ENCODE measurements at regions not wholly inside any gene's neighbourhood (a gene's known extent, or its start where the extent isn't known, plus 50 kb on each side); places are given as distances from the start of the nearest gene placed in this dataset.

GRCh38 chr6:33874136-33874760 is 70.4 kb upstream of the MLN start:
- H4K20me1 ChIP-seq (ENCODE audit: control insufficient read depth, insufficient read depth, insufficient read length): no peaks in the 10 kb centered on the region
- peaks cover 25% of the 10 kb centered on the region for H3K27me3 Mint-ChIP-seq (ENCODE audit: low read depth)

More at GRCh38 chr6:33874136-33874760, 70.4 kb upstream of the MLN start:
- H2BK120ac ChIP-seq (ENCODE audit: low read depth, low read length, poor library complexity, severe bottlenecking): no peak overlapping the region
- no peak overlapping the region for H2AK5ac ChIP-seq (ENCODE audit: insufficient read length, low read length)
- H3K4me1 ChIP-seq (ENCODE audit: insufficient read depth, low read length): peaks cover 4% of the 10 kb centered on the region; the same call in 1 of the 2 replicates
- H3K4me1 Mint-ChIP-seq: peaks cover 27 to 42% of the 10 kb centered on the region in 2 experiments
- H3K27me3 ChIP-seq (ENCODE audit: insufficient read depth, low read length): no peaks in the 10 kb centered on the region
- TF ChIP-seq CTCF (conservative IDR thresholded peaks at IDR 0.05): no peak
- no peak overlapping the region for H4K91ac ChIP-seq (ENCODE audit: insufficient read length, low read depth, low read length)
- H3K27ac ChIP-seq (ENCODE audit: insufficient read length, low read depth, low read length): no peak overlapping the region
- no peak overlapping the region for H2BK20ac ChIP-seq (ENCODE audit: low read depth, low read length, poor library complexity, severe bottlenecking)
- no peak overlapping the region for H3K56ac ChIP-seq (ENCODE audit: insufficient read length, low read depth, low read length)
- no peaks in the 10 kb centered on the region for H3K9me3 Mint-ChIP-seq
- no peak overlapping the region for H3K27ac Mint-ChIP-seq
- no peaks in the 10 kb centered on the region for H3K79me1 ChIP-seq (ENCODE audit: insufficient read depth, low read depth, low read length, poor library complexity, severe bottlenecking)
- H4K5ac ChIP-seq (ENCODE audit: insufficient read length, low read depth, low read length): no peak overlapping the region
- no peak overlapping the region for H2BK15ac ChIP-seq (ENCODE audit: low read depth, low read length)
- H3K18ac ChIP-seq (ENCODE audit: insufficient read length, low read depth, low read length): no peak overlapping the region
- H2BK12ac ChIP-seq (ENCODE audit: insufficient read length, low read depth, low read length): no peak overlapping the region
- no peak overlapping the region for H2BK5ac ChIP-seq (ENCODE audit: insufficient read length, low read length)
- no peak overlapping the region for H4K8ac ChIP-seq (replicated peaks; ENCODE audit: insufficient read length, low read depth, low read length)
- no CpG with 5 or more reads among the region's 17 CpGs for WGBS (ENCODE audit: extremely low coverage, insufficient read length, low lambda C conversion rate)
- H3K23me2 ChIP-seq (ENCODE audit: insufficient read length, low read depth, low read length, poor library complexity, severe bottlenecking): no peaks in the 10 kb centered on the region
- no peak overlapping the region for H3K23ac ChIP-seq (ENCODE audit: insufficient read length, low read depth, low read length)
- H3T11ph ChIP-seq (ENCODE audit: low read length): no peak overlapping the region
- no peak overlapping the region for H3K14ac ChIP-seq (ENCODE audit: insufficient read depth, low read length)
- H3K9me3 ChIP-seq (ENCODE audit: control insufficient read depth, low read depth, low read length): no peaks in the 10 kb centered on the region
- no peak overlapping the region for H2AFZ ChIP-seq (ENCODE audit: low read length)
- no peak for DNase-seq
- H3K4ac ChIP-seq (ENCODE audit: low read depth, low read length): no peak overlapping the region
- no peak overlapping the region for H3K4me3 Mint-ChIP-seq
- no peaks in the 10 kb centered on the region for H3K36me3 Mint-ChIP-seq (ENCODE audit: insufficient read depth in 1 of 3, low read depth in 3 of 3)
- no peak overlapping the region for H3K9ac ChIP-seq (ENCODE audit: extremely low read depth, insufficient read length, low read length)
- no peaks in the 10 kb centered on the region for H3K79me2 ChIP-seq (ENCODE audit: insufficient read depth, low read length)
- no peak overlapping the region for H3K4me2 ChIP-seq (ENCODE audit: insufficient read depth, insufficient read length, low read length)

Data from H9 (cell line).